Prostate gland (tissue), 2 donors: ENCODE measurements at regions not wholly inside any gene's neighbourhood (a gene's known extent, or its start where the extent isn't known, plus 50 kb on each side); places are given as distances from the start of the nearest gene placed in this dataset.
"Not testable (repeated sequence)": the region's sequence is repeated elsewhere in the genome, so short reads cannot be mapped to it uniquely, and the experiment has no call there.

Source experiments
- CTCF ChIP-seq, 4 experiments: fragments of 200-600 bp in 2 of 4; fragments of 450-650 bp in 2 of 4; sonication (generic) in 2 of 4; IDR thresholded peaks; 1 replicate in 3 of 4; 2 replicates in 1 of 4; pipeline ENCODE4 v1.5.1; 2016 to 2019; ENCODE audit warnings: antibody characterized with exemption in 4 of 4, mild to moderate bottlenecking in 2 of 4, moderate library complexity in 2 of 4
- POLR2A ChIP-seq: fragments of 450-650 bp; IDR thresholded peaks from one replicate; pipeline ENCODE4 v1.6.1; 2016; ENCODE audit warnings: antibody characterized with exemption, mild to moderate bottlenecking

GRCh38 chr7:76807588-76808100 lies 180.6 kb upstream of the POMZP3 start:
- not testable (repeated sequence) for TF ChIP-seq POLR2A; CTCF (IDR thresholded peaks at IDR 0.05)
